CD4-positive, alpha-beta T cell treated with Interferon gamma for 1 hour (primary cell): ENCODE measurements at regions not wholly inside any gene's neighbourhood (a gene's known extent, or its start where the extent isn't known, plus 50 kb on each side); places are given as distances from the start of the nearest gene placed in this dataset.
"Not testable (repeated sequence)": the region's sequence is repeated elsewhere in the genome, so short reads cannot be mapped to it uniquely, and the experiment has no call there.

Source experiments
- DNase-seq: peaks from one replicate; pipeline ENCODE4 v3.0.0-alpha.2; 2020

GRCh38 chr5:38148021-38148625 is 110.2 kb upstream of the EGFLAM start:
- no peak for DNase-seq

DNA sequence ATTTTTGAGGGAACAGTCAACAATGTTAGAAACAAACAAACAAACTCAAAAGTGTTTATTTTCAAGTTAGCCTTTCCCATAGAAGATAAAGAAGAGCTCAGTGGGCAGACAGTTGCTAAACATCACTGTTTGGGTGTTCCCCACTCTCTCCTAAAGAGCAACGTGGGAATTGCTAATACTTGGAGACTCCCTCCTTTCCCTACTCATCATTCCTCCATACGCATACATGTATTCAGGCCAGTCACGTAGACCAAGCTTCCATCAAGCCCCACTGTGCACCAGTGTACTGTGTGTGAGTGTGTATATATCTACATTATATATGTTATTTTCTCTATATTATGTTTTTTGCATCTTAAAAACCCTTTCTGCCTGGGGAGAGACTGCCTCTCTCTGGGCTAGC is 115.0 kb upstream of the EGFLAM start:
- DNase-seq: no peak

DNA sequence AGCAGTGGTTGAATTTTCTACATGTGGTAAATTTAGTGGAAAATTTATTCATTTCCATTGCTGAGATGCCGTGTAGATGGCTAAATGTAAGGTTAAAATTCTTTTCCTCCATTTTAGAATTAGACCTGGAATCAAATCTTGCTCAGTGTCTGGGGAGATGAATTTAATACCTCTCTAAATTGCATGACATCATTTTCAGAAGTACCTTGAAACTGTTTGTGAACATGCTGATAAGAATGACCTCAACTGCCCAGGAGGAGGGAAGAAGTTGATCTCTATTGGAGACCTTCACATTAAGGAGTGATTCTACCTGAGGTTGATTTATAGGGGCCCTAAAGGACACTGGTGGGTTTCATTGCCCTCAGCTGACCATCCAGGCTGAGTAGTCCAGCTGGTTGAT is 116.7 kb upstream of the EGFLAM start:
- DNase-seq: no peak

GRCh38 chr5:38138574-38138973 is 119.8 kb upstream of the EGFLAM start:
- no peak for DNase-seq

GRCh38 chr5:38135486-38136039 is 122.8 kb upstream of the EGFLAM start:
- no peak for DNase-seq

DNA sequence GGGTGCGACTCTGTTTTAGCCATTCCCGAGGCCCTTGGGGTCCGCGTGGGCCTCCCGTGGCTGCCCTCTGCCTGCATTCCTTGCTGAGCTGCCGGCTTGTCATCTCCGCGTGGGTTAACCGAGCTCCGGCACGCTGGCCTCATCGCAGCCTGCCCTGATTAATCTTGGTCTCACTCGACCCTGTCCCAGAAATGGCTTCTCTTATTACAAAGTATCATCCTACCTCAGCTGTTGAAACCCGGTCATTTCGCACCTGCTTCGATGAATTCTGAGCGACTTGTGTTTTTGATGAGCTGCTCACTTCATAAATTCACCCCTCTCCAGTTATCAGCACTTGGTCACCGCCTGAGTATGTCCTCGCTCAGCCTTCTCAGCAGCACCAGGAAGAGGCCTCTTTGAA is 123.5 kb upstream of the EGFLAM start:
- DNase-seq: no peak

DNA sequence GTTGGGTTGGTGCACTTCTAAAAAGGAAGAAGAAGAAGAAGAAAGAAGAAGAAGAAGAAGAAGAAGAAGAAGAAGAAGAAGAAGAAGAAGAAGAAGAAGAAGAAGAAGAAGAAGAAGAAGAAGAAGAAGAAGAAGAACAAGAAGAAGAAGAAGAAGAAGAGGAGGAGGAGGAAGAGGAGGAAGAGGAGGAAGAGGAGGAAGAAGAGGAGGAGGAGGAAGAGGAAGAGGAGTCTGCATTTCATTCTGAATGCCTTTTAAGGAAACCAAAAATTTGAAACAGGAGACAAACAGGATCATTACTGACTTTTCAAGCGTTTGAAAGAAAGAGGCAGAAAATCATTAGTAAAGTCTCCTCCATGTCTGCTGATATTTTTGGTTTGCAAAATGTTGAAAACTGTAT is 124.1 kb upstream of the EGFLAM start:
- not testable (repeated sequence) for DNase-seq

- DNase-seq: no peak
Measured at GRCh38 chr5:38131686-38132085, 126.7 kb upstream of the EGFLAM start.

DNA sequence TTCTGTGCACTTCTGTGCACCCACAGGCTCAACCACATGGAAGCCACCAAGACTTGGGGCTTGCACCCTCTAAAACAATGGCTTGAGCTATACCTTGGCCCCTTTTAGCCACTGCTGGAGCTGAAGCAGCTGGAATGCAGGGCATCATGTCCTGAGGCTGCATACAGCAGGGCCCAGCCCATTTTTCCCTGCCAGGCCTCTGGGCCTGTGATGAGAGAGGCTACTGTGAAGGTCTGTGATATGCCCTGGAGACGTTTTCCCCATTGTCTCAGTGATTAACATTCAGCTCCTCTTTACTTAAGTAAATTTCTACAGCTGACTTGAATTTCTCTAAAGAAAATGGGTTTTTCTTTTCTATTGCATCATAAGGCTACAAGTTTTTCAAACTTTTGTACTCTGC is 134.0 kb upstream of the EGFLAM start:
- DNase-seq: no peak

DNA sequence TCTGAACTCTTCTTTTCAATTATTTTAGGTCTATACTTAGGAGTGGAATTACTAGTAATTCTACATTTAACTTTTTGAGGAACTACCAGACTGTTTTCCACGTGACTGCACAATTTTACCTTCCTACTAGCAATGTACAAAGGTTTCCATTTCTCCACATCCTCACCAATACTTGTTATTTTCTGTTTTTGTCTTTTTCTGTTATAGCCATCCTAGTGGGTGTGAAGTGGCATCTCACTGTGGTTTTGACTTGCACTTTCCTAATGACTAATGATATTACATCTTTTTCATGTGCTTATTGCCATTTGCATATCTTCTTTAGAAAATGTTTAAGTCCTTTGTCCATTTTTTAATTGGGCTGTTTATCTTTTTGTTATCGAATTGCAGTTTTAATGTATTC is 136.9 kb upstream of the EGFLAM start:
- no peak for DNase-seq

DNA sequence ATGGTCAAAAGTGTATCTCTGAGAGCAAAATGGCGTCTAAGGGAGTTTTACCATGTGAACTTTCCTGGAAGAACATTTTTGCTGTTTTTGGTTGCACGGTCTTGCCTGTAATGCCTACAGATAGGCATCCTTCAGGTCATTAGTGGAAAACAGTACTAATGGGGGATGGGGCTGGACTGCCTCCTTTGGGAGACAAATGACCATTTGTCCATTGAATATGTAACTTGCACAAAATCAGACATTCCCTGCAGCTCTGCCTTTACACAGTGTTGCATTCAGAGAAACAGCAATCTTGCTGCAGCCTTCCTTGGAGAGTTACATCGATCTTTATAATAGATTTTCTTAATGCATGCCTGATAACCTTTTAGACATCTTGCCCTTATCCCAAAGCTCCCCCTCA is 138.5 kb upstream of the EGFLAM start:
- DNase-seq: no peak

DNA sequence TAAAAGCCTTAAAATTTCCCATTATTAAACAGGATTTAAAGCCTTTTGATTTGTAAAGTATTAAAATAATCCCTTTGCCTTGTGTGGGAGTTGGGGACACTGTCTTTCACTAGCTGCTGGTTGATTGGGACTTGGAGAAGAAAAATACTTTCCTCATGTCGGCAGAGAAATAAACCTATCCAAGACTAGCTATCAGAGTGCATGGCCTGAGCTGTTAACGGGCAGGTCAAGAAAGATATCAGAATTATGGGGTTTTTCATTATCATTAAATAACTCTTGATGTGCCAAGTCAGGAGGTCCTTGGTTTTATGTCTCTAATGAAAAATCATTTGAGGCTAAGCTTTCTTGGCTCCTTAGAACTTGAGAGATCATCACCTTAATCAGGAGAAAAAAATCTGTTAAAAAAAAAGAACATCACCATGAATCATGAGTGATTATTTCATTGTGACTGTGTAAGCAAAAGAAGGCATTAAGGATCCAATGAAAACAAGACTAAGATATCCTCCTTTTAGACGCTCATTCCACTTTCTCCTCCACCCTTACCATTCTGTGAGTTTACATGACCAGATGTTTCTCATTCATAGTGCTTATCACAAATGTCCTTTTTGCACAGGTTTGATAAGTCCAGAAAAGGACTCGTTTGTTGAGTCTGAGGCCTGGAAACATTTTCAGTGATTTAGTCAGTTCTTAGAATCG is 140.4 kb upstream of the EGFLAM start:
- no peak for DNase-seq

GRCh38 chr5:38115318-38115827 is 143.0 kb upstream of the EGFLAM start:
- no peak for DNase-seq

GRCh38 chr5:38113880-38114279 is 144.5 kb upstream of the EGFLAM start:
- no peak for DNase-seq

GRCh38 chr5:38113456-38113855 is 144.9 kb upstream of the EGFLAM start:
- no peak for DNase-seq

- DNase-seq: no peak
Measured at GRCh38 chr5:38112938-38113337, 145.4 kb upstream of the EGFLAM start.

- DNase-seq: no peak
Measured at GRCh38 chr5:38110130-38110529, 148.2 kb upstream of the EGFLAM start.

GRCh38 chr5:38107096-38107495 is 151.3 kb upstream of the EGFLAM start:
- no peak for DNase-seq

- DNase-seq: no peak
Measured at GRCh38 chr5:38105801-38106200, 152.6 kb upstream of the EGFLAM start.

DNA sequence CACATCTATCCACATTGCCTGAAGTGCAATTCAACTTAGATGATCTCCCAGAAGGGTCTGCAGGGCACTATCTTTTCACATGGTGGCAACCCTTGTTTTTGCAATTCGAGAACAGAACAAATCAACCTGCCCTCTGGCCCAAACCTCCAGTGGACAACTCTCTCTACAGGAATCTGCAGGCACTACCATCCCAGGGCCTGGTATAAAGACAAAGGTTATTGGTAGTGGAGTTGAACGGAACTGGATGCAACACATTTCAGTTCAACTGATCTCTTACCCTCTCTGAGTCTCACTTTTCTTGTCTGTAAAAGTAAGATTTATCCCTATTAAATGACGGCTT is 153.2 kb upstream of the EGFLAM start:
- DNase-seq: no peak

GRCh38 chr5:38104497-38105230 is 153.7 kb upstream of the EGFLAM start:
- no peak for DNase-seq

DNA sequence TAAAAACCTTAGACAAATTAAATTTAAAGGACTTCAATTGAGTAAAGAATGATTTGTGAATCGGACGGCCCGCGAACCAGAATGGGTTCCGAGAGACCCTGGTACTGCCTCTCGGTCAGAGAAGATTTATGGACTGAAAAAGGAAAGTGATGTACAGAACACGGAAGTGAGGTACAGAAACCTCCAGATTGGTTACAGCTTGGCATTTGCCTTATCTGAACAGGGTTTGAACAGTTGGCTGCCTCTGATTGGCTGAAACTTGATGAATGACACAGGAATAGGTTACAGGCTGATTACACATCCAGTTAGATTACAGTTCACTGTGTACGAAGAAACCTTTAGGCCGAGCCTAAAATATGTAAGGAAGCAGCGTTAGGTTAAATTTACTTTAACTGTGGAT is 156.5 kb upstream of the EGFLAM start:
- no peak for DNase-seq

- DNase-seq: no peak
Measured at GRCh38 chr5:38099205-38100168, 158.9 kb upstream of the EGFLAM start.
